ENCODE measurements at regions not wholly inside any gene's neighbourhood (a gene's known extent, or its start where the extent isn't known, plus 50 kb on each side); places are given as distances from the start of the nearest gene placed in this dataset.
"Not testable (repeated sequence)": the region's sequence is repeated elsewhere in the genome, so short reads cannot be mapped to it uniquely, and the experiment has no call there.

DNA sequence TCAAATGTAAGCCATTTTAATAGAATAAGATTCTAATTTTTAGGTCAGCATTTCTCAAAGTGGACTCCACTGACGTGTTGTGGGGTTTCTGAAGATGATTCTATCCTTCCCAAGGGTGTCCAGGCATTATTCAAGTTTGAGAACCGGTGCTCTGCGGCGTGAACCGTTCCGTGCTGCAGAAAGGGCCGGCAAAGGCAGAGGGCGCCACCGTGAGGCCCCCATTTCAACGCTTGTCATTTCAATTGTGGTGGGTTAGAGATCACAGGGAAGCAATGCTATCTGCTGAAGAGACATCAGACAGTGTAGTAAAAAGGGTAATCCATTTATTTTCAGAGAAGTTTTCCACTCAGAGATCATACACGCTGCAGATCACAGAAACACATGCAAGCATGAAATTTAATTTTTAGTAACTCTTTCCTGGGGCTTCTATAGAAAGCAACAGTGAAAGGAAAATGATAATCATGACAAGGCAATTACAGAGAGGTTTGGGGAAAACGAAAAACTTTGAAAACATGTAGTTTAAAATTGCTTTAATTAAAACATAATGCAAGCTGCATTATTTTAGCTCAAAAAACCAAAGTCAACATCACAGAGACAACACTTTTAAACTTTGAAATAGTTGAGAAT lies 201.7 kb downstream of the EXOC5 start:
- DNase-seq (ENCODE audit: low spot score) = no peak
- intact Hi-C loops (cut with DNase I) = no loop called here

DNA sequence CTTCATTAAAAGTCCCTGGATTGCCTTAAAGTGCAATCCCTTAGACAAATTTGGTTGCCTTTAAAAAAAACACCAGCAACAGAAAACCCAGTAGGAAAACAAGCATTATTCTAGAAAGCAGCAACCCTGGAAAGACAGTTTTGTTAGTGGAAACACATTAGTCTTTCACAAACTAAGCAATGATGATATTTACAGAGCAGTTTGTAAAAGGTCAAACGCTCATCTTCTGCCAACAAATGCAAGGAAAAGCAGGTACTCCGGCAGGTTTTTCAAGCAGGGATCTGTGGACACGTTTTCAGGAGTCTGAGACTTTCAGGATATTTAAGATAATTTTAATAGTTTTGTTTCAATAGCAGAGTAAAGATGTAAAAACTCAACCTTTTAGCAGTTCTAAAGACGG lies 202.2 kb downstream of the EXOC5 start:
- no peak for DNase-seq (ENCODE audit: low spot score)
- intact Hi-C loops (cut with DNase I) = no loop called here

DNA sequence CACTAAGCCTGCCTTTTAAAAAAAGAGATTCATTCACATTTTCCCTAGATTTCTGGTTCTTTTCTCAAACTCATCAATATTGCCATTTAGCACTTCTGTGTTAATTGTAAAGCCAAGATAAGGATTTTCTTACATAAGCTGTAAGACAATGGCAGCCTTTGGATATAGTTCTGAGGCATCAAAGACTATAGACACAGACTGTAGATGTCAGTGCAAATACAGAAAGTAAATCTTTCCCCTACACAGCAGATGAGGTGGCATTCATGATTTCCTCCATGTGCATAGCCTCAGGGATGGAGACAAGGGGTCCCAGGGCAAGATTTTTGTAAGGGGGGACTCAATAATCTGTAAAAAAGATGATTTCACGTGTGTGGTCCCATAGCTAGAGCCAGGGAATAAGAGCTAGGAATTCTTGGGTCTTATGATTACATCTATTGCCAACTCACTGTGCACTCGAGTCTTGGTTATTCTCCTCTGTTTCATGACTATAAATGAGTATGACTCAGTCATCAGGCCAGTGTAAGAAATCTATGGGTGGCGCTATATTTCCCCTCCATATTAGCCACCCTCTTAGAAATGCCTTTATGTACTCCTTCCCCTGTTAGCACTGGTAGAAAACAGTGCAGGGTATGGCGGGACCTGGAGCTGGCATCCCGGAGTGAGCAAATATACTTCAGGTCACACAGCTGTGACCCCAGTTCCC lies 207.5 kb downstream of the EXOC5 start:
- DNase-seq (ENCODE audit: low spot score) = no peak
- intact Hi-C loops (cut with DNase I) = no loop called here

DNA sequence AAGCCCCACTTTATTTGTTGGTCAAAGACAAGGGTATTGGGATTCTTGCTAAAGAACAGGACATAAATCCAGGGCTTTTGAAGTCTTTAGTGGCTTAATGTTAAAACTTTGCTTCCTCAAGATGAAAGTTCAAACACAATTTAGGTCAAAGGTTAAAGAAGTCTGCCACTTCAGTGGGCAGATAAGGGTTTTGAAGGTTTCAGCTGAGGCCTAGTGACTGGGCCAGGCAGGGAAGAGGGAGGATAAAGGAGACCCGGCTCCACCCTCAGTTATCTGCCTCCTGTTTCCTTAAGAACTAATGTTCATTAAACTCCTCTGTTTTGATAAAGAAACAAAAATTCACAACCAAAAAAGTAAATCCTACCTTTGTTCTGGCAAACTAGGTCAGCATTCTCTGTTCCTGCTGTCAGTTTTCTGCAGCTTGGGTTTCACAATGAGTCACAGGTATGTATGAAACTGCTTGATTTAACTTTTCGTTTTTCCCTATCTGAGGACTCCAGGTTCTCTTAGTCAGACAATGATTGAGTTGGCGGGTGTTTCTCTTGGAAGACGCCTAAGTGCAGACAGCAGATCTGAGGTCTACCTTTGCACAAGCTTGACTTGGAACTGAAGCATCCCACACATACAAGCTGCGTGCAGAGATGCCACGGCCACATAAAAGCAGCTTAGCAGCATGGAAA lies 208.3 kb downstream of the EXOC5 start:
- DNase-seq (ENCODE audit: low spot score) = no peak
- intact Hi-C loops (cut with DNase I) = no loop called here

DNA sequence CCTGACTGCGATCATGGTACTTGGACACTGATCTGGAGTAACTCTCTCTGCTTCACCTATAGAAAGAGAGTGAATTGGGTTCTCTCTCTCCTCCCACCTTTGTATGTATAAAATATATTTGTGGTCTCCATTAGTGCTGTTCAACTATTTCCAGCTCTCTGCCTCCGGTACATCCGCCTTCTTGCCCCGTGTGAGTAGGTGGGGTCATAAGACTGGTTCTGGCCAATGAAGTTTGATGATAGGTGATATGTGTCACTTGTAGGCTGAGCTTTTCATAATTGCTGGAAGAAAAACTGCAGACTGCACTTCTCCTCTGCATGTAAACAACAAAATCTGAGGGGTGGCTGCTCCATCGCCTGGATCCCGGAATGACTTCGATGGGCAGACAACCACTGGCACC lies 210.4 kb downstream of the EXOC5 start:
- no peak for DNase-seq (ENCODE audit: low spot score)
- intact Hi-C loops (cut with DNase I) = no loop called here

DNA sequence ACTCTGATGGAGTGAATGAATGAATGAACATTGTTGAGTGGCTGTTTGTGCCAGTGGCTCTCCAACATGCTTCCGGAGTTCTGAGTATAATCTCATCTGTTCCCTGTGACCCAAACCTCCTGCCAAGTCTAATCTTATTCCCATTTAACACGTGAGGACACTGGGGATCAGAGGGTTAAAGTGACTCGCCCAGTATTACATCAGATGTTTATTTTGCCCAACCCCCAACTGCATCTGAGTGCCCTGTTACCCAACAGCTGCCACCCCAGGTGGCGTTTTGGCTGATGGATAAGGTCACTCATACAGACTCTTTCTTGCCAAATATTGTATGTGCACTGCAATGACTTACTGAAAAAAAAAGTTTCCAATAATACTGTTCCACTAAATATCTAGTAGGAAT lies 210.9 kb downstream of the EXOC5 start:
- no peak for DNase-seq (ENCODE audit: low spot score)
- intact Hi-C loops (cut with DNase I) = no loop called here

DNA sequence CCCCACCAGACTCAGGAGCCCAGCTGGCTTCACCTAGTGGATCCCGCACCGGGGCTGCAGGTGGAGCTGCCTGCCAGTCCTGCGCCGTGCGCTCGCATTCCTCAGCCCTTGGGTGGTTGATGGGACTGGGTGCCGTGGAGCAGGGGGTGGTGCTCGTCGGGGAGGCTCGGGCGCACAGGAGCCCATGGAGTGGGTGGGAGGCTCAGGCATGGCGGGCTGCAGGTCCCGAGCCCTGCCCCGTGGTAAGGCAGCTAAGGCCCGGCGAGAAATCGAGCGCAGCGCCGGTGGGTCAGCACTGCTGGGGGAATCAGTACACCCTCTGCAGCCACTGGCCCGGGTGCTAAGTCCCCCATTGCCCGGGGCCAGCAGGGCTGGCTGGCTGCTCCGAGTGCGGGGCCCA lies 212.2 kb downstream of the EXOC5 start:
- intact Hi-C loops (cut with DNase I); DNase-seq (ENCODE audit: low spot score): not testable (repeated sequence)

DNA sequence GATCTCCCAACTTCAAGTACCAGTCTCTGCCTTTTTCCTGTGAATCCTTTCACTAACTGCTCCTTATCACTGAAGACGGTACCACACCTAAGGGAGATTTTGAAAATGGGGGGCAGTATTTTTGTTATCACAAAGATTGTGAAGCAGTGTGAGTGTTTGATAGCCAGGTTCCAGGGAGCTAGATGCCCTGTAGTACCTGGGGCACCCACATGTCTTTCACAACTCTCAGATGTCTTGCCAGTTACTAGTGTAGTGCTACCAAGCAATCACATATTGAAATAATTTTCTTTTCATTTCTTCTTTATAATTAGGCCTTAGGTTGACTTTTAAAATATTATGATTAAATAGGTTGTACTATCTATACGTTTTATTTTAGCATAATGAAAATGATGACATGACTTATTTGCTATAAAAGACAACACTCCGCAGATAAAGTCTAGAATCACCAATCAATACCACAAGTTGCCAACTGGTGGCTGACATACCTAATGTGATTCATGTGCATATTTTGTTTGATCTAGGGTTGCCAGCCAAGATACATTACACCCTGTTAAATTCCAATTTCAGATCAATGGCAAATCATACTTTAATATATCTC lies 215.9 kb downstream of the EXOC5 start:
- DNase-seq (ENCODE audit: low spot score) = no peak
- intact Hi-C loops (cut with DNase I) = no loop called here

DNA sequence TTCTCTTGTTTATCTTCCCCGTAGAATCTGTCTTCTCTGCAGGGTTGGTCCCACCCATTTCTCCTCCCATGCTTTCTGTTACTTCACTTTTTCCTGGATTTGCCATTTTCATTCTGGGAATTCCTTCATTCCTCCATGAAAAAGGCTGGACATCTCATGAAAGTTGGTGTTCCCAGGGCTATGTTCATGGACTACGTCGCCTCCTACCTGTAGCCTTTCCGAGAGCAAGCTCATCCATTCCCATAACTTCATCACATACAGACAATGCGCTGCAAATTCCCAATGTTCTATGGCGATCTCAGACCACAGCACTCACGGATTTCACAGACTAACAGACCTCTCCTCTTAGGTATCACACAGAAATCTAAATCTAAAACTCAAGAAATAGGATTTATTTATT lies 217.1 kb downstream of the EXOC5 start:
- intact Hi-C loops (cut with DNase I) = no loop called here
- no peak for DNase-seq (ENCODE audit: low spot score)

DNA sequence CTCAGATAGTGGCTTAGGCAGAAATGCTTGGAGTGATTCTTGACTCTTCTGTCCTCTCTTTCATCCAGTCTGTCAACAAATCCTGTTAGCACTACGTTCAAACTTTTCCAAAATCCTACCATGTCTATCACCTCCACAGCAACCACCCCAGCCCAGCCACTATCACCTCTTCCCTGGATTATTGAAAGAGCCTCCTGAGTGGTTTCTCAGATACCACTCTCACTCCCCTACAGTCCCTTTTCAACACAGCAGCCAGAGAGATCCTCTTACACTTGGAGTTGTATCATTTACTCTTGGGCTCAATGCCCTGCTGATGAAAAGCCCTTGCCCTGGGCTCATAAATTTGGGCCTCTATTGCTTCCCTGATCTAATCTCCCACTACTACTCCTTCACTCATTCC lies 218.9 kb downstream of the EXOC5 start:
- no peak for DNase-seq (ENCODE audit: low spot score)
- intact Hi-C loops (cut with DNase I) = no loop called here

DNA sequence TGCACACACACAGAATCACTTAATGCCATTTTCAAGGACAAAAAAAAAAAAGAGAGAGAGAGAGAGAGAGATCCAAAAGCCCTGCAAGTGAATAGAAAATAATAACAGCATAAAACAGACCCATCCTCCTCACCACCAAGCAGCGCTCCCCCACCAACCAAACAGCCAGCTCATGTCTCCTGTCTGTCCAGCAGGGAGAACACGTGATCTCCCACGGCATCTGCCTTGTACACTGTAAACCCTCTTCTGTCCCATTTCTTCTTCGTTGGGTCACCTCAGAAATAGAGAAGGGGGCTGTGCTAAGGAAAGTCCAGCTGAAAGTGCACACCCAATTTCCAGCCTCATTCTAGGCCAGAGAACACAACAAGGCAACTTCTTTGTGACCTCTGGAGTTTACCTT lies 222.5 kb downstream of the EXOC5 start:
- no peak for DNase-seq (ENCODE audit: low spot score)
- intact Hi-C loops (cut with DNase I) = no loop called here

DNA sequence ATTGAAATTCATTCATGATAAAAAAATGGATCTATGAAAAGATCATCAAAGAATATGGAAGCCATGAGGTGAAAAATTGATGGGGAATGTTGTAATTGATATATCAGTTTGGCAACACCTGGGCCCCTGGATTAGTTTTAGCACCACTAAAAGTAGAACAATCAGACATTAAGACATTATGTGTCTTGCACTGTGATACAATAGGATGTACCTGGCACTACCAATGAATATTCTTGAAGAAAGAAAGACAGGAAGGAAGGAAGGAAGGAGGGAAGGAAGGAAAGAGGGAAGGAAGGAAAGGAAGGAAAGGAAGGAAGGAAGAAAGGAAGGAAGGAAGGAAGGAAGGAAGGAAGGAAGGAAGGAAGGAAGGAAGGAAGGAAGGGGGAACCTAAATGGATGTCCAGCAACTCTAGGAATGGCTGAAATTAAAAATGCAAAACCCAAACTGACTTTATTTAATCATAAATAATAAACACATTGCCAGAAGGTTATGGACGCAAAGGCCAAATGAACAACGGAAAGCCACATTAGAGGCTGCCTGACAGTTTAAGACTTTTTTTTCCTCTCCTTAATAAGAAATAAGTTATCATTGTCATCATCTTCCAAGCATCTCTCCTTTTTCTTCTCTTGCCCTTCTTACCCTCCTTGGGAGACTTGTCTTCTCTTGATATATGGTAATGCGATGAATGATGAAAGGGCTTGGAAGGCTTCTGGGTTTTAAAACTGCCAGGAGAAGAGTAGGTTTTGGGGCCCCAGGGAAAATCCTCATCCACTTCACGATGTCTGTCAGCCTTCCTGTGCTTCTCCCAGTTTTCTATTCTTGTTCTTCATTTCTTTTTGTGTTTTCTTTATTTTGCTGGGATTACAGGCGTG lies 224.4 kb downstream of the EXOC5 start:
- intact Hi-C loops (cut with DNase I); DNase-seq (ENCODE audit: low spot score): not testable (repeated sequence)

DNA sequence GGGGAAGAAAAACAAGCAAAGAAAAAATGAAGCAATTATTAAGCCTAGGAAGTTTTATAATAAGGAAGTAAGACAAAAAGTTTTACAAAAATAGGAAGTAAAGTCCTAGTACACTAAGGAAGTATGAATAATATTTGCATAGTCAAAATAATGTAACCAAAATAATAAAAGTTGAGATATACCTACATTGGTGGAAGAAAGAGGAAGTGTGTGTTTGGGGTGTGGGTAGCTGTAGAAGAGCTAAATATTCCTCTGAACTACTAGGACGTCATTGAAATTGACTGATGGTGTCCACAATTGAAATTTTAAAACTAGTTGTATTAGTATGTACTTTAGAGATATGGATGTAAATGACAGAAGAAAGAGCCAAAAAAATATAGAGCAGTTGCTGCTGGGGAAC lies 228.4 kb upstream of the OTX2 start:
- intact Hi-C loops (cut with DNase I) = no loop called here
- DNase-seq (ENCODE audit: low spot score) = no peak

DNA sequence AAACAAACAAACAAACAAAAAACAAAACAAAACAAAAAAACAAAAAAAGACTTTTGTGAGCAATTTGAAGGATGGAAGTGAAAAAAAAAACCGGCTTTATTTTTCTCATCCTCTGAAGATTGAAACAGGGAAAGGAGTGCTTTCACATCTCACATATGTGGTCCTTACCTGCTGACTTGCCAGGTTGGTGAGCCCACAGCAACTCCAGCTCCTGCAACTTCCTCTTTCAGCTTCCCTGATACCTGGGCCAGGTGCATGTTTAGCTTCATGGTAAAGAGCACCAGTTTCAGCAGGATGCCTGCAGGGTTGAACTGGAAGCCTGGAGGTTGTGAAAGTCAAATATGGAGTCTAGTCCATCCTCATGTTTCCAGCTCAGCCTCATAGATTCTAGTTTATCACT lies 221.2 kb upstream of the OTX2 start:
- no peak for DNase-seq (ENCODE audit: low spot score)
- intact Hi-C loops (cut with DNase I) = no loop called here

DNA sequence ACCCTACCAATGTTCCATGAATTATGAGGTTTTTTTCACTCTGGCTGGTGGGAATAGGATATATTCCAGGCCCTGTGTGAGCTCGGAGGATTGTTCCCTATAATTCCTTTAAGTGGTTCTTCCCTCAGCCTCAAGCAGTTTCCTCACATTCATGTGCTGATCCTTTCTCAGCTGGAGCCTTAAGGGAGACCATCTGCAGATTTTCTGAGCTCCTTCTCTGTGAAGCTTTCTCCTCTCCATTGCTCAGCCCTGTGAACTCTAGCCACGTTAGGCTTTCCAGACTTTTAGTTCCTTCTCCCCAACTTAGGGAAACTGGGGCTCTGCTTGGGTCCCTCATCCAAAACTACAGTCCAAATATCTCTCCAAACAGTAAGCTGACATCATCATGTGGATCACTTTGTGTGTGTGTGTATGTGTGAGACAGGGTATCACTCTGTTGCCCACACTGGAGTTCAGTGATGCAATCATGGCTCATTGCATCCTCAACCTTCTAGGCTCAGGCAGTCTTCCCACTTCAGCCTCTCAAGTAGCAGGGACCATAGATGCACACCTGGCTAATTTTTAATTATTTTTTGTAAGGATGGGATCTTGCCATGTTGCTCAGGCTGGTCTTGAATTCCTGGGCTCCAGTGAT lies 219.5 kb upstream of the OTX2 start:
- intact Hi-C loops (cut with DNase I) = no loop called here
- no peak for DNase-seq (ENCODE audit: low spot score)

DNA sequence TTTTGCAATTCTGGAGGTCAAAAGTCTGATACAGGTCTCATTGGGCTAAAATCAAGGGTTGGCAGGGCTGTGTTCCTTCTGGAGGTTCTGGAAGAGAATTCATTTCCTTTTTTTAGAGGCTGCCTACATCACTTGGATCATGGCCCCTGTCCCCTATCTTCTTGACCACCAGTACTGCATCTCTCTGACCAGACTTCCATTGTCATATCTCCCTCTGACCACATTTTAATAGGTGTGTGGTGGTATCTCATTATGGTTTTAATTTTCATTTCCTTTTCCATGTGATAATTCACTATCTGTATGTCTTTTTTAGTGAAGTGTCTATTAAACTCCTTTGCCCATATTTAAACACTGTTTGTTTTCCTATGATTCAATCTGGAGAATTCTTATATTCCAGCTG lies 215.2 kb upstream of the OTX2 start:
- DNase-seq (ENCODE audit: low spot score) = no peak
- intact Hi-C loops (cut with DNase I) = no loop called here

DNA sequence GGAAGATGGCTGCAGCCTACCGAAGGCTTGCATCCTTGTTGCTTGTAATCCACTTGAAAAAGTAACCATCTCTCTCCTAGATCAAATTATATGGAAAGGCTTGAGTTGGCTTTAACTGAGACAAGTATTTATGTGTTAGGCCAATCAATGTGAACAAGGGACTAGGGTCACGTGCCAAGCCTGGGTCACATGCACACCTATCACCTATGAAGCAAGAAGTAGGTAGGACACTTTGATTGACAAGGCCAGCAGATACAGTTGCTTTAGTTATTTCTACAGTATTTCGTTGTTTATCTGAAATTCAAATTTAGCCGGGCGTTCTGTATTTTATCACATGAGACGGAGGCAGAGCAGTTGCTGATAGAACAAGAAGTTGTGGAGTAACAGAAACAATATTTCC lies 212.3 kb upstream of the OTX2 start:
- intact Hi-C loops (cut with DNase I) = no loop called here

DNA sequence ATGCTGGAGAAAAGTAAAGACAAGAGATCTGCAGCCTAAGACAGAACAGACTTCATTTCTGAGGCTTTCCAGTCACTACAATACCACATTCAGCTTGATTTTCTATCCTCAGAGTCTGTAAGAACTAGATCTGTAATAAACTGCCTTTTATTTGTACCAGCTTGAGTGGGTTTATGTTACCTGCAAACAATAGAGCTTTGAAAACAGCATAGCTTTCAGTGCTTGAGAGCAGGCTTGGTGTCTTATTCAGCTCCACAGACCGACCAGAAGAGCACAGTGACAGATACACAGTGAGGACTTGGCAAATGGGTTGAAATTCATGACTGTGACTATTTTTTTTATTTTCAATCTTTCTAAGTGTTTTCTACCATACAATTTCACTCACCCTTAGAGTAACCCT lies 207.8 kb upstream of the OTX2 start:
- DNase-seq (ENCODE audit: low spot score) = no peak
- intact Hi-C loops (cut with DNase I) = no loop called here

More for the DNA sequence above, 212.3 kb upstream of the OTX2 start:
- no peak for DNase-seq (ENCODE audit: low spot score)

DNA sequence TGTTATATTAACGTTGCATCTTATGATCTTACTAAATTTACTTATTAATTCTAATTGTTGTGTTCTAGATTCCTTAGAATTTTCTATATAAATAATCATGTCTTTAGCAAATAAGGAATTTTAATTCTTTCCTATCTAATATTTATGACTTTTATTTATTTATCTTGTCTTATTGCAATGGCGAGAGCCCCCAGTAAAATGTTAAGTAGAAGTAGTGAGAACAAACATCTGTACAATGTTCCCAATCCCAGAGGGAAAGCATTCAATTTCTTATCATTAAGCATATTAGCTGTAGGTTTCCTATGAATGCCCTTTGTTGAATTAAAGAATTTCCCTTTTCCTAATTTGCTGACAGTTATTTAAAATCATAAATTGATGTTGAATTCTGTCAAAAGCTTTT lies 203.7 kb upstream of the OTX2 start:
- DNase-seq (ENCODE audit: low spot score) = no peak
- intact Hi-C loops (cut with DNase I) = no loop called here
